ENCODE measurements at regions not wholly inside any gene's neighbourhood (a gene's known extent, or its start where the extent isn't known, plus 50 kb on each side); places are given as distances from the start of the nearest gene placed in this dataset.

- no peak overlapping the region for H3K27ac ChIP-seq (ENCODE audit: insufficient read depth, low read depth, low read length)
Observed at GRCh38 chr11:98115873-98116272, 904.9 kb upstream of the CNTN5 start.

GRCh38 chr11:98130117-98130625, 890.6 kb upstream of the CNTN5 start:
- FAIRE-seq: no peak
- intact Hi-C loops (cut with micrococcal nuclease): no loop called here

More at GRCh38 chr11:98115873-98116272, 904.9 kb upstream of the CNTN5 start:
- DNase-seq (ENCODE audit: low read depth, low spot score) (no peak), FAIRE-seq (no peak)
- no peaks in the 10 kb centered on the region for H3K36me3 ChIP-seq (ENCODE audit: control insufficient read depth in 2 of 2, extremely low read depth in 1 of 2, insufficient read depth in 2 of 2, low read length in 2 of 2)
- no peaks in the 10 kb centered on the region for H3K9me3 ChIP-seq (replicated peaks; ENCODE audit: control insufficient read depth, insufficient read depth, low read length)
- H3K79me2 ChIP-seq (ENCODE audit: control insufficient read depth, insufficient read depth, low read length): no peaks in the 10 kb centered on the region
- no peaks in the 10 kb centered on the region for H3K4me1 ChIP-seq (ENCODE audit: control insufficient read depth, extremely low read depth, insufficient read depth, low read length)
- no peak overlapping the region for H3K9ac ChIP-seq (replicated peaks; ENCODE audit: extremely low read depth, insufficient read depth, low read length)
- POLR2A ChIA-PET: no interaction called here
- no peak for TF ChIP-seq POLR2A (IDR thresholded peaks at IDR 0.05; ENCODE audit: low read depth, low read length)
- dilution Hi-C loops (cut with MboI; ENCODE audit: extremely low pct_ligation_motif_present, low sequenced_read_pairs) (no loop called here), intact Hi-C loops (cut with micrococcal nuclease) (no loop called here)
- no peaks in the 10 kb centered on the region for H3K9me1 ChIP-seq (replicated peaks; ENCODE audit: control insufficient read depth, extremely low read depth, insufficient read depth, low read length)
- H3K4me2 ChIP-seq (ENCODE audit: insufficient read depth, low read length): no peak overlapping the region
- no peak overlapping the region for H2AFZ ChIP-seq (ENCODE audit: low read depth, low read length)
- no peak overlapping the region for H3K4me3 ChIP-seq (replicated peaks in 1 of 3; ENCODE audit: insufficient read depth in 1 of 3, low read depth in 1 of 3, low read length in 3 of 3)
- CTCF ChIA-PET: no interaction called here
- BruUV-seq (replicated peaks): no TSS peak
- no peaks in the 10 kb centered on the region for H3K27me3 ChIP-seq (ENCODE audit: control insufficient read depth in 2 of 2, insufficient read depth in 2 of 2, low read length in 2 of 2)
- H4K20me1 ChIP-seq (replicated peaks; ENCODE audit: control insufficient read depth, extremely low read depth, insufficient read depth, low read length): no peaks in the 10 kb centered on the region

More at GRCh38 chr11:98130117-98130625, 890.6 kb upstream of the CNTN5 start:
- Histone ChIP-seq H3K27me3 (ENCODE audit: control insufficient read depth in 2 of 2, insufficient read depth in 2 of 2, low read length in 2 of 2) (no peaks in the 10 kb centered on the region), H2AFZ (ENCODE audit: low read depth, low read length) (no peak overlapping the region), H3K9me3 (replicated peaks; ENCODE audit: control insufficient read depth, insufficient read depth, low read length) (no peaks in the 10 kb centered on the region), H3K9me1 (replicated peaks; ENCODE audit: control insufficient read depth, extremely low read depth, insufficient read depth, low read length) (no peaks in the 10 kb centered on the region), H3K4me1 (ENCODE audit: control insufficient read depth, extremely low read depth, insufficient read depth, low read length) (no peaks in the 10 kb centered on the region), H3K79me2 (ENCODE audit: control insufficient read depth, insufficient read depth, low read length) (no peaks in the 10 kb centered on the region), H4K20me1 (replicated peaks; ENCODE audit: control insufficient read depth, extremely low read depth, insufficient read depth, low read length) (no peaks in the 10 kb centered on the region), H3K9ac (replicated peaks; ENCODE audit: extremely low read depth, insufficient read depth, low read length) (no peak overlapping the region), H3K27ac (ENCODE audit: insufficient read depth, low read depth, low read length) (no peak overlapping the region), H3K4me3 (replicated peaks in 1 of 3; ENCODE audit: insufficient read depth in 1 of 3, low read depth in 1 of 3, low read length in 3 of 3) (no peak overlapping the region), H3K4me2 (ENCODE audit: insufficient read depth, low read length) (no peak overlapping the region), H3K36me3 (ENCODE audit: control insufficient read depth in 2 of 2, extremely low read depth in 1 of 2, insufficient read depth in 2 of 2, low read length in 2 of 2) (no peaks in the 10 kb centered on the region)
- no TSS peak for BruUV-seq (replicated peaks)
- DNase-seq (ENCODE audit: low read depth, low spot score): no peak
- POLR2A ChIA-PET: no interaction called here
- CTCF ChIA-PET: no interaction called here
- TF ChIP-seq GATA2 (IDR thresholded peaks at IDR 0.05; ENCODE audit: insufficient read depth, insufficient read length, low read depth, low read length) (no peak), POLR2A (IDR thresholded peaks at IDR 0.05; ENCODE audit: low read depth, low read length) (no peak), FOS (IDR thresholded peaks at IDR 0.05; ENCODE audit: borderline replicate concordance, insufficient read depth, low read length) (no peak), JUN (IDR thresholded peaks at IDR 0.05; ENCODE audit: borderline replicate concordance, insufficient read depth, insufficient read length, low read depth) (no peak), MYC (IDR thresholded peaks at IDR 0.05; ENCODE audit: low read depth, low read length) (no peak), CTCF (IDR thresholded peaks at IDR 0.05; ENCODE audit: extremely low read depth in 1 of 2, insufficient read depth in 1 of 2, low read depth in 1 of 2, low read length in 2 of 2) (no peak), EZH2 (IDR thresholded peaks at IDR 0.05; ENCODE audit: borderline replicate concordance, low read depth, low read length, severe bottlenecking) (no peak), POLR2AphosphoS5 (IDR thresholded peaks at IDR 0.05; ENCODE audit: insufficient read depth, low read depth, low read length) (no peak), MAX (IDR thresholded peaks at IDR 0.05; ENCODE audit: insufficient read depth, insufficient read length) (no peak)
- dilution Hi-C loops (cut with MboI; ENCODE audit: extremely low pct_ligation_motif_present, low sequenced_read_pairs): no loop called here

Measured in endothelial cell of umbilical vein (primary cell).